Loucy (cell line): ENCODE measurements at regions not wholly inside any gene's neighbourhood (a gene's known extent, or its start where the extent isn't known, plus 50 kb on each side); places are given as distances from the start of the nearest gene placed in this dataset.
"Not testable (repeated sequence)": the region's sequence is repeated elsewhere in the genome, so short reads cannot be mapped to it uniquely, and the experiment has no call there.

Source experiments
- H2AFZ ChIP-seq: fragments of 200-600 bp; sonication (generic); 2 replicates; pipeline ENCODE4 v1.6.0; 2016; ENCODE audit warnings: antibody characterized with exemption, mild to moderate bottlenecking, low read length, moderate library complexity
- H3F3A ChIP-seq: fragments of 200-600 bp; 2 replicates; pipeline ENCODE4 v1.6.0; 2016; ENCODE audit warnings: antibody characterized with exemption, low read depth, mild to moderate bottlenecking
- H3K27me3 ChIP-seq: fragments of 200-600 bp; sonication (generic); 2 replicates; pipeline ENCODE4 v1.6.1; 2014; ENCODE audit warnings: low read length, mild to moderate bottlenecking; ENCODE audit not compliant: insufficient read depth, poor library complexity, severe bottlenecking
- H3K36me3 ChIP-seq: fragments of 200-600 bp; sonication (generic); 2 replicates; pipeline ENCODE4 v1.6.1; 2016; ENCODE audit warnings: low read length; ENCODE audit not compliant: insufficient read depth
- H3K4me1 ChIP-seq: fragments of 200-600 bp; sonication (generic); 2 replicates; pipeline ENCODE4 v1.5.1; 2014; ENCODE audit warnings: low read length, mild to moderate bottlenecking; ENCODE audit not compliant: insufficient read depth, poor library complexity, severe bottlenecking
- H3K4me2 ChIP-seq: fragments of 200-600 bp; sonication (generic); 2 replicates; pipeline ENCODE4 v1.6.0; 2014; ENCODE audit warnings: antibody characterized with exemption, low read length, low read depth, mild to moderate bottlenecking; ENCODE audit not compliant: poor library complexity, severe bottlenecking
- H3K4me3 ChIP-seq: fragments of 200-600 bp; sonication (generic); 2 replicates; pipeline ENCODE4 v1.5.1; 2014; ENCODE audit warnings: low read length, mild to moderate bottlenecking, mixed read lengths; ENCODE audit not compliant: poor library complexity, severe bottlenecking
- H3K79me2 ChIP-seq: fragments of 200-600 bp; sonication (generic); 2 replicates; pipeline ENCODE4 v1.6.1; 2014; ENCODE audit warnings: low read length; ENCODE audit not compliant: insufficient read depth
- H3K9ac ChIP-seq: fragments of 200-600 bp; sonication (generic); 2 replicates; pipeline ENCODE4 v1.6.0; 2014; ENCODE audit warnings: mild to moderate bottlenecking, low read depth, low read length, moderate library complexity; ENCODE audit not compliant: poor library complexity, severe bottlenecking
- H3K9me2 ChIP-seq: fragments of 200-600 bp; sonication (generic); replicated peaks from 2 replicates; pipeline ENCODE4 v1.6.1; 2016; ENCODE audit warnings: low read depth, low read length, mixed read lengths
- H3K9me3 ChIP-seq: fragments of 200-600 bp; sonication (generic); 2 replicates; pipeline ENCODE4 v1.6.1; 2014; ENCODE audit warnings: mild to moderate bottlenecking, antibody characterized with exemption, low read length, low read depth; ENCODE audit not compliant: insufficient read depth
- H4K20me1 ChIP-seq: fragments of 200-600 bp; sonication (generic); 2 replicates; pipeline ENCODE4 v1.6.0; 2014; ENCODE audit warnings: antibody characterized with exemption, low read length, mild to moderate bottlenecking; ENCODE audit not compliant: insufficient read depth, poor library complexity, severe bottlenecking
- EZH2phosphoT487 ChIP-seq: fragments of 200-600 bp; IDR thresholded peaks from 2 replicates; pipeline ENCODE4 v1.6.1; 2018; ENCODE audit warnings: antibody characterized with exemption, mild to moderate bottlenecking, moderate library complexity, borderline replicate concordance
- TF ChIP-seq, protein P1 (sequence below): fragments of 200-600 bp; sonication (generic); conservative IDR thresholded peaks from 2 replicates; pipeline ENCODE4 v1.5.1; 2014; ENCODE audit warnings: mild to moderate bottlenecking, antibody characterized with exemption, low read length

DNA sequence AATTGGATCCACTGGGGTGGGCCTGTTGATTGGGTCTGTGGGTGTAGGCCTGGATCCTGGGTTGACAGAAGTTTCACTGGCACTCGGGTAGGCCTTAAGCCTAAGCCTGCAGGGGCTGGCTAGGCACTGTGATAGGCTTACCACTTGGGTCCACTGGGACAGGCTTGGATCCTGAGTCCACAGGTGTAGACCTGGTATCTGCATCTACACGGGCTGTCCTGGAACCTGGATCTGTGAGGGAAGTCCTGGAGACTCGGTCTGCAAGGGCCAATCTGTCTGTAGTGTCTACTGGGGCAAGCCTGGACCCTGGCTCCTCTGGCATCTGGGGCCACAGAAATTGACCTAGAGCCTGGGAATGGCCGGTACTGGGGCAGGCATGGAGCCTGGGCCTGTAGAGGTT lies 219.0 kb upstream of the NRG3 start:
- Histone ChIP-seq H3F3A (no peaks in the 10 kb centered on the region), H3K9me3 (peaks cover 4% of the 10 kb centered on the region; the same call in 1 of the 2 replicates), H3K9ac (no peak overlapping the region), H3K36me3 (no peaks in the 10 kb centered on the region), H3K4me2 (no peak overlapping the region), H3K27me3 (no peaks in the 10 kb centered on the region), H3K4me3 (no peak overlapping the region), H3K9me2 (no peaks in the 10 kb centered on the region), H4K20me1 (no peaks in the 10 kb centered on the region), H2AFZ (no peak overlapping the region), H3K4me1 (no peaks in the 10 kb centered on the region), H3K79me2 (no peaks in the 10 kb centered on the region)
- TF ChIP-seq EZH2phosphoT487, result no peak
- TF ChIP-seq, protein P1, sequence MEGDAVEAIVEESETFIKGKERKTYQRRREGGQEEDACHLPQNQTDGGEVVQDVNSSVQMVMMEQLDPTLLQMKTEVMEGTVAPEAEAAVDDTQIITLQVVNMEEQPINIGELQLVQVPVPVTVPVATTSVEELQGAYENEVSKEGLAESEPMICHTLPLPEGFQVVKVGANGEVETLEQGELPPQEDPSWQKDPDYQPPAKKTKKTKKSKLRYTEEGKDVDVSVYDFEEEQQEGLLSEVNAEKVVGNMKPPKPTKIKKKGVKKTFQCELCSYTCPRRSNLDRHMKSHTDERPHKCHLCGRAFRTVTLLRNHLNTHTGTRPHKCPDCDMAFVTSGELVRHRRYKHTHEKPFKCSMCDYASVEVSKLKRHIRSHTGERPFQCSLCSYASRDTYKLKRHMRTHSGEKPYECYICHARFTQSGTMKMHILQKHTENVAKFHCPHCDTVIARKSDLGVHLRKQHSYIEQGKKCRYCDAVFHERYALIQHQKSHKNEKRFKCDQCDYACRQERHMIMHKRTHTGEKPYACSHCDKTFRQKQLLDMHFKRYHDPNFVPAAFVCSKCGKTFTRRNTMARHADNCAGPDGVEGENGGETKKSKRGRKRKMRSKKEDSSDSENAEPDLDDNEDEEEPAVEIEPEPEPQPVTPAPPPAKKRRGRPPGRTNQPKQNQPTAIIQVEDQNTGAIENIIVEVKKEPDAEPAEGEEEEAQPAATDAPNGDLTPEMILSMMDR, result no peak

DNA sequence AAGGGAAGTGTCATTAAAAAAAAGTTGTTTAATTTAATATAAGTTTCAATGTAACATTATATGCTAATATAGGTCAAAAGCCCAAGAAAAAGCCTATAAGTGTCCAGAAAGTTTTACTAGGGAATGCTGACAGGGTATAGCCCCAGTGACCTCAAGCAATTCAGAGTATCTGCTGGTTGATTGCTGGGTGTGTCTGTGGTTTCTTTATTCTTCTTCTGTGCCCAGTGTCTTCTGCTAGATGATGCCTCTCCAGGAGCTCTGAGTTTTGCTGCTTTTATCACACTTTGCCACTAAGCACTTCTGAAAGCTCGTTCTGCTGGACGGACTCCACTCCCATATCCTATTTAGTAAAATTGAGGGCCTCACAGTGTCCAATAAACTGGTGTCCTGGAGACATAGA lies 212.2 kb upstream of the NRG3 start:
- no peaks in the 10 kb centered on the region for H4K20me1 ChIP-seq
- no peaks in the 10 kb centered on the region for H3K79me2 ChIP-seq
- no peak for TF ChIP-seq EZH2phosphoT487
- TF ChIP-seq, protein P1, result no peak
- H3K27me3 ChIP-seq, result no peaks in the 10 kb centered on the region
- H3K9ac ChIP-seq, result no peak overlapping the region
- H3K9me2 ChIP-seq, result no peaks in the 10 kb centered on the region
- no peak overlapping the region for H2AFZ ChIP-seq
- H3K36me3 ChIP-seq, result no peaks in the 10 kb centered on the region
- H3K9me3 ChIP-seq, result no peaks in the 10 kb centered on the region
- H3K4me1 ChIP-seq, result no peaks in the 10 kb centered on the region
- no peak overlapping the region for H3K4me3 ChIP-seq
- H3K4me2 ChIP-seq, result no peak overlapping the region
- H3F3A ChIP-seq, result no peaks in the 10 kb centered on the region

DNA sequence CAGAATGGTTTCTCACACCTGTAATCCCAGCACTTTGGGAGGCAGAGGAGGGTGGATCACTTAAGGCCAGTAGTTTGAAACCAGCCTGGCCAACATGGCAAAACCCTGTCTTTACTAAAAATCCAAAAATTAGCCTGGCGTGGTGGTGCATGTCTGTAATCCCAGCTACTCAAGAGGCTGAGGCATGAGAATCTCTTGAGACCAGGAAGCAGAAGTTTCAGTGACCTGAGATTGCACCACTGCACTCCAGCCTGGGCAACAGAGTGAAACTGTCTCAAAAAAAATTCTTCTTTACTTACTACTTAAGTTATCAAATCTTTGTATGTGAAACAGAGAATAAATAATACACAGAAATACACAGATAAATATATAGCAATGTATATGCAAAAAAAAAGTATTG lies 210.2 kb upstream of the NRG3 start:
- H3K36me3 ChIP-seq, H3K27me3 ChIP-seq, H3F3A ChIP-seq, H2AFZ ChIP-seq, H3K9ac ChIP-seq, H3K9me3 ChIP-seq, H3K4me3 ChIP-seq, H3K9me2 ChIP-seq, H3K4me1 ChIP-seq, H3K4me2 ChIP-seq, H3K79me2 ChIP-seq, H4K20me1 ChIP-seq: not testable (repeated sequence)

DNA sequence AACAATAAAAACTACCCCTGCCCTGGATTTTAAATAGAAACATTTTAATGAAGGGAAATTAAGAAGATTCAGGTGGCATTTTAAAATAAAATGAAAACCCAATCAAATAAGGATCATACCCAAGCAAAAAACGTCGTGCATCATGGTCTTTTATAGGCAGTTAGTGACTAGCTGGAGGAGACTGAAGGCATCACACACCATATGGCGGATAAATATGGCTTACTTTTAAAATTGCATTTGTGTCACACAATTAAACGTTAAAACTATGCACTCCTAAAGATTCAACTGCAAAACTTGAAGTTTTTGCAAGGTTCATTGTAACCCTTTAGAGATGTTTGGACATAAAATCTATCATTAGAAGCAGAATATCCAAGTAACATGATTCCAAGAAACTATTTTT lies 200.1 kb upstream of the NRG3 start:
- TF ChIP-seq, protein P1, result no peak
- no peak for TF ChIP-seq EZH2phosphoT487
- Histone ChIP-seq H3K27me3 (no peaks in the 10 kb centered on the region), H3K9me3 (no peaks in the 10 kb centered on the region), H3K4me1 (no peaks in the 10 kb centered on the region), H3K9ac (no peak overlapping the region), H3K36me3 (no peaks in the 10 kb centered on the region), H3K4me3 (no peak overlapping the region), H3K4me2 (no peak overlapping the region), H4K20me1 (no peaks in the 10 kb centered on the region), H3F3A (no peaks in the 10 kb centered on the region), H3K9me2 (no peaks in the 10 kb centered on the region), H3K79me2 (no peaks in the 10 kb centered on the region), H2AFZ (no peak overlapping the region)
